ENCODE measurements at regions not wholly inside any gene's neighbourhood (a gene's known extent, or its start where the extent isn't known, plus 50 kb on each side); places are given as distances from the start of the nearest gene placed in this dataset.

DNA sequence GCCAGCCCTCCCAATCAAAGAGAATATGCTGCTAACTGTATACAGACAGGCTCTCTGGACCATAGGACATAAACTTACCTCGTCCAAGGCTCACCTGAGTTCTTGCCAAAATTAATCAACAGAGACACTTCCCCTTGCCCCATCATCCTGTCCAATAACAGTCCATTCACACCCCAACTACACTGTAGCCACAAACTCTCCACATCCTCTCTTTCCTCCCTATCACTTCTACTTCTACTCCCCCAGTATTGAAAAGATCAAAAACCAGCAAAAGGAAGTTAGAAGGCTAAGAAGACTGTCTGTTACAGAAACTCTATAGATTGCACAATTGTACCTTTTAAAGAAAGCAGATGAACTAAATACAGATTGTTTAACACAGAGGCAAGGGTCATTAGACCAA lies 133.5 kb upstream of the STT3B start:
- no peaks in the 10 kb centered on the region for H3K4me1 ChIP-seq (ENCODE audit: insufficient read depth)
- H3K9me2 ChIP-seq (replicated peaks; ENCODE audit: insufficient read depth) = no peaks in the 10 kb centered on the region
- no peak overlapping the region for H3K4me3 ChIP-seq
- H3K4me2 ChIP-seq = no peak overlapping the region
- no peak overlapping the region for H2AFZ ChIP-seq
- no peaks in the 10 kb centered on the region for H3K27me3 ChIP-seq
- WGBS (ENCODE audit: low lambda C conversion rate, missing lambda C conversion rate) = 88% methylated on average over 1 of the region's 1 CpG
- no peak for DNase-seq (ENCODE audit: low spot score)
- no peaks in the 10 kb centered on the region for H3K9me3 ChIP-seq (ENCODE audit: low read depth)
- no peak for TF ChIP-seq EZH2 (IDR thresholded peaks at IDR 0.05; ENCODE audit: borderline replicate concordance)
- TF ChIP-seq, protein P1, sequence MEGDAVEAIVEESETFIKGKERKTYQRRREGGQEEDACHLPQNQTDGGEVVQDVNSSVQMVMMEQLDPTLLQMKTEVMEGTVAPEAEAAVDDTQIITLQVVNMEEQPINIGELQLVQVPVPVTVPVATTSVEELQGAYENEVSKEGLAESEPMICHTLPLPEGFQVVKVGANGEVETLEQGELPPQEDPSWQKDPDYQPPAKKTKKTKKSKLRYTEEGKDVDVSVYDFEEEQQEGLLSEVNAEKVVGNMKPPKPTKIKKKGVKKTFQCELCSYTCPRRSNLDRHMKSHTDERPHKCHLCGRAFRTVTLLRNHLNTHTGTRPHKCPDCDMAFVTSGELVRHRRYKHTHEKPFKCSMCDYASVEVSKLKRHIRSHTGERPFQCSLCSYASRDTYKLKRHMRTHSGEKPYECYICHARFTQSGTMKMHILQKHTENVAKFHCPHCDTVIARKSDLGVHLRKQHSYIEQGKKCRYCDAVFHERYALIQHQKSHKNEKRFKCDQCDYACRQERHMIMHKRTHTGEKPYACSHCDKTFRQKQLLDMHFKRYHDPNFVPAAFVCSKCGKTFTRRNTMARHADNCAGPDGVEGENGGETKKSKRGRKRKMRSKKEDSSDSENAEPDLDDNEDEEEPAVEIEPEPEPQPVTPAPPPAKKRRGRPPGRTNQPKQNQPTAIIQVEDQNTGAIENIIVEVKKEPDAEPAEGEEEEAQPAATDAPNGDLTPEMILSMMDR (IDR thresholded peaks at IDR 0.05; ENCODE audit: poor library complexity) = no peak
- TF ChIP-seq EZH2phosphoT487 (IDR thresholded peaks at IDR 0.05; ENCODE audit: low read depth, severe bottlenecking, unreplicated experiment) = no peak
- H3K79me2 ChIP-seq = no peaks in the 10 kb centered on the region
- no peak overlapping the region for H3K27ac ChIP-seq
- H3K36me3 ChIP-seq (replicated peaks; ENCODE audit: insufficient read depth, low read depth) = no peaks in the 10 kb centered on the region
- H4K20me1 ChIP-seq (ENCODE audit: insufficient read depth, poor library complexity, severe bottlenecking) = no peaks in the 10 kb centered on the region

DNA sequence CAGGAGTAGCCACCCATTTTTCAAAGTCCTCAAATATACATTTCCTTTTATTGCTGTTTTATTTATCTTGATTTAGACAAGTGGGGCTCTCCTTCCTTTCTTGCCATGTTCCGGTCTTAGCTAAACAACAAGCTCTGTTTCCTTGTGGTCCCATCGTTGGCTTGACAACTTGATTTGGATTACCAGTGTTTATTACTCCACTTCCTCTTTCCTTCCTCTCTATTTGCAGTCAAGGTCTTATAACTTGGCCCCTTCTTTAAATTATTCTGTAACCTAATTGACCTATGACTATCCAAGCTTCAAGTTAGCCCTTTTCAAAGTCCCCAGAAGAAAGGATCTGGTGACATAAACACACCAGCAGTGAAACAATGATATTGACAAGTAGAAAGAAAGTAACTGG lies 130.6 kb upstream of the STT3B start:
- WGBS (ENCODE audit: low lambda C conversion rate, missing lambda C conversion rate) = 77% methylated on average over 2 of the region's 2 CpGs
- no peak overlapping the region for H3K27ac ChIP-seq
- H3K27me3 ChIP-seq = no peaks in the 10 kb centered on the region
- H3K4me2 ChIP-seq = no peak overlapping the region
- TF ChIP-seq, protein P1 (IDR thresholded peaks at IDR 0.05; ENCODE audit: poor library complexity) = no peak
- TF ChIP-seq EZH2 (IDR thresholded peaks at IDR 0.05; ENCODE audit: borderline replicate concordance) = no peak
- no peak for TF ChIP-seq EZH2phosphoT487 (IDR thresholded peaks at IDR 0.05; ENCODE audit: low read depth, severe bottlenecking, unreplicated experiment)
- H2AFZ ChIP-seq = no peak overlapping the region
- H3K79me2 ChIP-seq = no peaks in the 10 kb centered on the region
- no peaks in the 10 kb centered on the region for H3K9me3 ChIP-seq (ENCODE audit: low read depth)
- H3K36me3 ChIP-seq (replicated peaks; ENCODE audit: insufficient read depth, low read depth) = no peaks in the 10 kb centered on the region
- H4K20me1 ChIP-seq (ENCODE audit: insufficient read depth, poor library complexity, severe bottlenecking) = no peaks in the 10 kb centered on the region
- no peaks in the 10 kb centered on the region for H3K9me2 ChIP-seq (replicated peaks; ENCODE audit: insufficient read depth)
- no peak for DNase-seq (ENCODE audit: low spot score)
- H3K4me3 ChIP-seq = no peak overlapping the region
- no peaks in the 10 kb centered on the region for H3K4me1 ChIP-seq (ENCODE audit: insufficient read depth)

GRCh38 chr3:31403197-31403596 lies 129.5 kb upstream of the STT3B start:
- Histone ChIP-seq H3K36me3 (replicated peaks; ENCODE audit: insufficient read depth, low read depth) (no peaks in the 10 kb centered on the region), H3K4me3 (no peak overlapping the region), H3K9me3 (ENCODE audit: low read depth) (no peaks in the 10 kb centered on the region), H3K4me1 (ENCODE audit: insufficient read depth) (no peaks in the 10 kb centered on the region), H2AFZ (no peak overlapping the region), H4K20me1 (ENCODE audit: insufficient read depth, poor library complexity, severe bottlenecking) (no peaks in the 10 kb centered on the region), H3K27ac (no peak overlapping the region), H3K9me2 (replicated peaks; ENCODE audit: insufficient read depth) (no peaks in the 10 kb centered on the region), H3K79me2 (no peaks in the 10 kb centered on the region), H3K4me2 (no peak overlapping the region), H3K27me3 (no peaks in the 10 kb centered on the region)
- TF ChIP-seq, protein P1 (IDR thresholded peaks at IDR 0.05; ENCODE audit: poor library complexity) = no peak
- TF ChIP-seq EZH2phosphoT487 (IDR thresholded peaks at IDR 0.05; ENCODE audit: low read depth, severe bottlenecking, unreplicated experiment) (no peak), EZH2 (IDR thresholded peaks at IDR 0.05; ENCODE audit: borderline replicate concordance) (no peak)
- no peak for DNase-seq (ENCODE audit: low spot score)
- WGBS (ENCODE audit: low lambda C conversion rate, missing lambda C conversion rate) = 96% methylated on average over 3 of the region's 3 CpGs

DNA sequence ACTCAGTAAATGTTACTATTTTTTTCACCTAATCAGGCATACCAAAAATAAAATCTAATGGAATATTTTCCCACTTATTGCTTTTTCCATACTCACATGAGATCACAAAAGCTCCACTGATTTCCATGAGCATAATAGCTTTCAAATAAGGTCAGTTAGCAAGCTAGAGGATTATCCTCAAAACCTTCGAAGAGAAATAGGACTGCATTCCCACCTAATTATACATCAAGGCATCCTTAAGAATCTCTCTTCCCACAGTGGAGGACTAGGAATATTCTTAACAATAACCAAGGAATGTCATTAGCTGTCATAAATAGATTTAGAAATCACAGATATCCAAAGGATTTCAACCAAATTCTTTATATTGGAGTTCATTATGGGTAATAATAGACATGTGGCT lies 127.9 kb upstream of the STT3B start:
- Histone ChIP-seq H4K20me1 (ENCODE audit: insufficient read depth, poor library complexity, severe bottlenecking) (no peaks in the 10 kb centered on the region), H3K4me2 (no peak overlapping the region), H2AFZ (no peak overlapping the region), H3K9me2 (replicated peaks; ENCODE audit: insufficient read depth) (no peaks in the 10 kb centered on the region), H3K27ac (no peak overlapping the region), H3K27me3 (no peaks in the 10 kb centered on the region), H3K9me3 (ENCODE audit: low read depth) (no peaks in the 10 kb centered on the region), H3K4me1 (ENCODE audit: insufficient read depth) (no peaks in the 10 kb centered on the region), H3K4me3 (no peak overlapping the region), H3K36me3 (replicated peaks; ENCODE audit: insufficient read depth, low read depth) (no peaks in the 10 kb centered on the region), H3K79me2 (no peaks in the 10 kb centered on the region)
- 60% methylated on average over 1 of the region's 1 CpG for WGBS (ENCODE audit: low lambda C conversion rate, missing lambda C conversion rate)
- no peak for TF ChIP-seq EZH2 (IDR thresholded peaks at IDR 0.05; ENCODE audit: borderline replicate concordance)
- TF ChIP-seq EZH2phosphoT487 (IDR thresholded peaks at IDR 0.05; ENCODE audit: low read depth, severe bottlenecking, unreplicated experiment) = no peak
- TF ChIP-seq, protein P1 (IDR thresholded peaks at IDR 0.05; ENCODE audit: poor library complexity) = no peak
- no peak for DNase-seq (ENCODE audit: low spot score)
